HG03175 (cell line): ENCODE measurements at regions not wholly inside any gene's neighbourhood (a gene's known extent, or its start where the extent isn't known, plus 50 kb on each side); places are given as distances from the start of the nearest gene placed in this dataset.
"Not testable (repeated sequence)": the region's sequence is repeated elsewhere in the genome, so short reads cannot be mapped to it uniquely, and the experiment has no call there.

Source experiments
- ATAC-seq: cut with Tn5 transposase; IDR thresholded peaks from one replicate; pipeline ENCODE4 v1.9.1; 2021; ENCODE audit warnings: mild to moderate bottlenecking, moderate library complexity; ENCODE audit not compliant: unreplicated experiment

GRCh38 chr4:73671348-73671747 is 51.1 kb upstream of the RASSF6 start:
- ATAC-seq: not testable (repeated sequence)

DNA sequence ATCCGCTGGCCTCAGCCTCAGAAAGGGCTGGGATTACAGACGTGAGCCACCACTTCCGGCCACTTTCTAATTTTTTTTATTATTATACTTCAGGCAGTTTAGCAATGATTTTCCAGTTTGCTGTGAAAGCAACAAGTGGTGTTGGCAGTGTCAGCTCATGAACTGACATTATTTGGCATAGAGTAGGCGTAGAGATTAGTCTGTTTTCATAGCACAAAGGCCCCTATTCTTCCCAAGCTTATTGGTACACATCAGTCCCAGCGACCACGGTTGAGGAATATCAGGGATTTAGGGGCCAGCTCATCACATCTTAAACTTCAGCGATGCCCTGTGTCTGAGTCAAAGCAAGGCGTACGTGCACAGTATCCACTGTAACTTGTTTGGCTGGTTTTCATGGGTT is 53.0 kb upstream of the RASSF6 start:
- ATAC-seq: no peak

- ATAC-seq: no peak
These were observed 54.2 kb upstream of the RASSF6 start for GRCh38 chr4:73674451-73674919.

- ATAC-seq: no peak
These were observed 55.4 kb upstream of the RASSF6 start for GRCh38 chr4:73675623-73676022.

DNA sequence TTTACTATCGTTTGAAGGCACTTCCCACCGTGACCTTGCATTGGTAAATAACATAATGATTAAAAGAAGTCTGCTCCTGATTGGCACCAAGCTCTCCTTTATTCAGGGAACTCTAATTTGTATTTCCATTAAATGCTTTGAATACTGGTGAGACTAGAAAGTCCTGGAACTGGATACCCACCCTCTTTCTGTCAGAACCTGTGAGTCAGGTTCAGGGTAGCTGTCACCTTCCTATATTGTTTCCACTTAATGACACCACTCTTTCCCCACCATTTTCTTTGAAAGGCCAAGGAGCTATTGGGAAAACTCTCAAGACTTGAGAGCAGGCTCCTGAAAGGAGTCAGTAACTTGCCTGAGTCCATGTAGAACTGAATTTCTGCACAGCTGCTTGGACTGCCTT is 55.9 kb upstream of the RASSF6 start:
- ATAC-seq: no peak

GRCh38 chr4:73676861-73677323 is 56.7 kb upstream of the RASSF6 start:
- peak; percentile 87 for ATAC-seq

- no peak for ATAC-seq
These were observed 59.6 kb upstream of the RASSF6 start for GRCh38 chr4:73679836-73680235.

- ATAC-seq: no peak
These were observed 58.6 kb upstream of the CXCL8 start for GRCh38 chr4:73681776-73682175.

DNA sequence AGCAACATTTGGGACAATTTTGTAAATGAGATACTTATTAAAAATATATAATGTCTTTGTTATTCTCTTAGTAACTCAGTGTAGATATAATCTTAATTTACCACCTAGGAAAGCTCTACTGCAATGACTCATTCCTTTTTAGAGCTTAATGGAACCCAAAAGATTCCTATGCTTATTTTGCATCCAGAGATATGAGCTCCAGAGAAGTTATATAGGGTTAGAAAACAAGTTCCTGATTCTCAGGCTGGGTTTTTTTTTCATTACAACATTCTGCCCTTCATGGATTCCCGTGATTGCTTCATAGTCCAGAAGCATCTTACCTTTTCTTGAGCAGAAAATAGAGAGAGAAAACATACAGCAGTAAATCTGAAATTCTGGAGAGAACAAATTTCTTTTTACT is 57.9 kb upstream of the CXCL8 start:
- no peak for ATAC-seq

GRCh38 chr4:73683033-73683432 is 57.3 kb upstream of the CXCL8 start:
- no peak for ATAC-seq

DNA sequence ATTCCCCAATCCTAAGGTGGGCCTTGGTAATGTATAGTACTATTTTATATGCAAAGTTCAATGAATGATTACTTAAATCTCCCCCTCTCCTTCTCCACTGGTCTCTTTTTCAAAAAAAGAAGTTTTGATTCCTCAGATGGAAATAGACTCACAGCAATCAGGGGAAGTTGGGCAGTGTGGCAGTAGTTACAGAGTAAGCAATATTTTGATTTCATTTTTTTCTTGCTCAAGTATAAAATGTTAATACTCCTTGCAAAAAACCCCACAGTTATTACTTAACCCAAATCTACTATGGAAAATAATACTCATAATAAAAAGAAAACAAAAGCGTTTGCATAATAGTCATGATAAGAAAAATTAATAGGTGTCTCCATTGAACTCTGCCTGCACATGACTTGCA is 56.9 kb upstream of the CXCL8 start:
- no peak for ATAC-seq

DNA sequence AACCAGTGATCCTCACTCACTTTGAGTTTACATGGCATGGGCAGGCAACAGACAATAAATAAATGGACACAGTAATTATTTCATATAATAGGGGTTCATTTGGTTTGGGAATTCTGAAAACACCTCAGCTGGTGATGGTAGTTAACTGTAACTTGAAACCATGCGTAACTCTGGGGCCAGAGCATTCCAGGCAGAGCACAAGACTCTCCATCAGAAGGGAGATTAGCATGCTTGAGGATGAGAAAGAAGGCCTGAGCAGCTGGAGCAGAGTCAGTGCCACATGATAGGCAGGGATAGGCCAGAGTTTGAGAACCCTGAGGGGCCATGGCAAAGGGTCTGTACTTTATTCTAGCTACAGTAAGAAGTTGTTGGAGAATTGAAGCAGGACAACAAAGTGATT is 56.3 kb upstream of the CXCL8 start:
- ATAC-seq: no peak

GRCh38 chr4:73685052-73685451 is 55.3 kb upstream of the CXCL8 start:
- ATAC-seq: no peak

DNA sequence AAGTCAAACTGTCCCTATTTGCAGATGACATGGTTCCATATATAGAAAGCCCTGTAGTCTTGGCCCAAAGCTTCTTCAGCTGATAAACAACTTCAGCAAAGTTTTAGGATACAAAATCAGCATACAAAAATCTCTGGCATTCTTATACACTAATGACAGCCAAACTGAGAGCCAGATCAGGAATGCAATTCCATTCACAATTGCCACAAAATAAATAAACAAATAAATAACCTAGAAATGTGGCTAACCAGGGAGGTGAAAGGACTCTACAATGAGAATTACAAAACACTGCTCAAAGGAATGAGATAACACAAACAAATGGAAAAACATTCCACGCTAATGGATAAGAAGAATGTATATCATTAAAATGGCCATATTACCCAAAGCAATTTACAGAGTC is 52.9 kb upstream of the CXCL8 start:
- ATAC-seq: no peak

DNA sequence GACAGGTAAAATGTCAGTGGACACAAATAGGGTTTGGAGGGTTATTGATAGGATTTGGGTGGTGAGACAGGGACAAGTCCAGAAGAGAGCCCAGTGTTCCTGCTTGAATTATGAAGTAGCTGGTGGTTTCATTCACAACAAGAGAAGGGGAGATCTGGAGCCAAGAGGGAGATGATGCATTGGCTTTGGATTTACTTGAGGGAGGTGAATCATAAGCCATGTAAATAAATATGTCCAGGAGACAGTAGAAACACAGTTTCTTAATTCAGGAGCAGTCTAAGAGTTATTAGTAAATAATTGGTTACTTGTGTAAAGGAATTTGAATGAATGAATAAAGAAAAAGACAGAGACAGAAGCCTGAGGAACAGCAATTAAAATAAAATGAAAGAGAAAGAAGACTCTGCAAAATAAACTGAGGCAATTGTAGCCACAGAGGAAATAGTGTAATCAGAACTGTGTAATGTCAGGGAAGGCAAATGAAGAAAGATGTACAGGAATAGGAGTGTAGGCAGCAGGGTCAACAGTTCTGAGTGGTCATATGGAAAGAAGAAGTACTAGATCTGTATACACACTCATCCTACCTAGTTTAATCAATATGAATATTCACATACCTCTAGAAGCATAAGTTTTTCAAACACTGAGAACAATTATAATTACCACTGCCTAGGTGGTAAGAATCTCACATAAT is 50.2 kb upstream of the CXCL8 start:
- no peak for ATAC-seq
